GM10266 (cell line): ENCODE measurements at regions not wholly inside any gene's neighbourhood (a gene's known extent, or its start where the extent isn't known, plus 50 kb on each side); places are given as distances from the start of the nearest gene placed in this dataset.

Experiments
- DNase-seq: peaks from one replicate; pipeline ENCODE4 v3.0.0; 2012; ENCODE audit errors: extremely low spot score
- CTCF ChIP-seq: IDR thresholded peaks from 2 replicates; pipeline ENCODE4 v1.5.1; 2012; ENCODE audit warnings: mild to moderate bottlenecking, low read depth; ENCODE audit not compliant: control insufficient read depth, insufficient read depth; ENCODE audit errors: missing control alignments

GRCh38 chr2:216950547-216950946 lies 90.7 kb upstream of the TNP1 start:
- TF ChIP-seq CTCF, result no peak
- no peak for DNase-seq

GRCh38 chr2:216949700-216950413 lies 90.0 kb upstream of the TNP1 start:
- DNase-seq, result no peak
- TF ChIP-seq CTCF, result no peak

GRCh38 chr2:216947055-216947454 lies 87.2 kb upstream of the TNP1 start:
- no peak for TF ChIP-seq CTCF
- DNase-seq, result no peak

GRCh38 chr2:216944733-216945132 lies 84.9 kb upstream of the TNP1 start:
- no peak for DNase-seq
- no peak for TF ChIP-seq CTCF

- no peak for DNase-seq
- TF ChIP-seq CTCF, result no peak
These were observed 83.2 kb upstream of the TNP1 start for GRCh38 chr2:216943109-216943508.

- no peak for TF ChIP-seq CTCF
- DNase-seq, result no peak
These were observed 82.6 kb upstream of the TNP1 start for GRCh38 chr2:216942465-216942864.

GRCh38 chr2:216942016-216942415 lies 82.2 kb upstream of the TNP1 start:
- no peak for TF ChIP-seq CTCF
- no peak for DNase-seq
